ENCODE measurements at regions not wholly inside any gene's neighbourhood (a gene's known extent, or its start where the extent isn't known, plus 50 kb on each side); places are given as distances from the start of the nearest gene placed in this dataset.

GRCh38 chr3:72278349-72279067 lies 493.6 kb upstream of the PROK2 start:
- intact Hi-C loops (cut with DNase I): no loop called here
- WGBS (ENCODE audit: insufficient coverage, low coverage, low lambda C conversion rate, missing lambda C conversion rate): 89% methylated on average over 3 of the region's 3 CpGs
- H3K36me3 ChIP-seq: no peaks in the 10 kb centered on the region
- no peaks in the 10 kb centered on the region for H3K9me3 ChIP-seq
- no peak overlapping the region for H3K27ac ChIP-seq
- no peak for DNase-seq
- H3K4me1 ChIP-seq: peaks cover 0 to 12% (median 2%) of the 10 kb centered on the region in 4 donors
- TF ChIP-seq CTCF (IDR thresholded peaks at IDR 0.05) (no peak), POLR2A (IDR thresholded peaks at IDR 0.05) (no peak)
- no peaks in the 10 kb centered on the region for H3K27me3 ChIP-seq
- H3K4me3 ChIP-seq: no peak overlapping the region
- ATAC-seq: no peak

- H3K36me3 ChIP-seq: no peaks in the 10 kb centered on the region
- H3K4me3 ChIP-seq: no peak overlapping the region
- intact Hi-C loops (cut with DNase I): no loop called here
- no peaks in the 10 kb centered on the region for H3K27me3 ChIP-seq
- no peaks in the 10 kb centered on the region for H3K9me3 ChIP-seq
- no peak for DNase-seq
- TF ChIP-seq POLR2A (IDR thresholded peaks at IDR 0.05) (no peak), CTCF (IDR thresholded peaks at IDR 0.05) (no peak)
- 86% methylated on average over 2 of the region's 4 CpGs for WGBS (ENCODE audit: insufficient coverage, low coverage, low lambda C conversion rate, missing lambda C conversion rate)
- peaks cover 0 to 12% (median 2%) of the 10 kb centered on the region in 4 donors for H3K4me1 ChIP-seq
- no peak for ATAC-seq
- no peak overlapping the region for H3K27ac ChIP-seq
Observed at GRCh38 chr3:72277710-72278109, 492.8 kb upstream of the PROK2 start.

- TF ChIP-seq CTCF (IDR thresholded peaks at IDR 0.05) (no peak), POLR2A (IDR thresholded peaks at IDR 0.05) (no peak)
- Histone ChIP-seq H3K36me3 (no peaks in the 10 kb centered on the region), H3K9me3 (no peaks in the 10 kb centered on the region), H3K4me3 (no peak overlapping the region), H3K27me3 (no peaks in the 10 kb centered on the region), H3K27ac (no peak overlapping the region), H3K4me1 (peaks cover 0 to 12% (median 2%) of the 10 kb centered on the region in 4 donors)
- ATAC-seq (no peak), DNase-seq (no peak)
- WGBS (ENCODE audit: insufficient coverage, low coverage, low lambda C conversion rate, missing lambda C conversion rate): 50% methylated on average over 2 of the region's 3 CpGs
- intact Hi-C loops (cut with DNase I): no loop called here
Observed at GRCh38 chr3:72276806-72277205, 491.9 kb upstream of the PROK2 start.

GRCh38 chr3:72275331-72275751 lies 490.4 kb upstream of the PROK2 start:
- ATAC-seq (no peak), DNase-seq (no peak)
- H3K9me3 ChIP-seq: no peaks in the 10 kb centered on the region
- no peaks in the 10 kb centered on the region for H3K27me3 ChIP-seq
- peaks cover 0 to 22% (median 8%) of the 10 kb centered on the region in 4 donors for H3K4me1 ChIP-seq
- TF ChIP-seq POLR2A (IDR thresholded peaks at IDR 0.05) (no peak), CTCF (IDR thresholded peaks at IDR 0.05) (no peak)
- intact Hi-C loops (cut with DNase I): no loop called here
- 74% methylated on average over 6 of the region's 7 CpGs for WGBS (ENCODE audit: insufficient coverage, low coverage, low lambda C conversion rate, missing lambda C conversion rate)
- no peak overlapping the region for H3K27ac ChIP-seq
- H3K4me3 ChIP-seq: no peak overlapping the region
- H3K36me3 ChIP-seq: no peaks in the 10 kb centered on the region

Data from right lobe of liver (tissue), 6 donors.